ENCODE measurements at regions not wholly inside any gene's neighbourhood (a gene's known extent, or its start where the extent isn't known, plus 50 kb on each side); places are given as distances from the start of the nearest gene placed in this dataset.

GRCh38 chr11:79966592-79966991, 525.8 kb upstream of the TENM4 start:
- Histone ChIP-seq H2BK5ac (ENCODE audit: low read depth, low read length, poor library complexity) (no peak overlapping the region), H2AFZ (ENCODE audit: insufficient read depth, low read length, poor library complexity) (no peak overlapping the region), H3K27ac (ENCODE audit: low read depth, low read length) (no peak overlapping the region), H4K12ac (ENCODE audit: low read depth, low read length) (no peak overlapping the region), H2BK12ac (ENCODE audit: low read length) (no peak overlapping the region), H3K9me3 (ENCODE audit: insufficient read depth, low read depth, low read length) (peaks cover 2% of the 10 kb centered on the region), H3K36me3 (ENCODE audit: control insufficient read depth in 1 of 2, insufficient read depth in 2 of 2, low read length in 2 of 2) (no peaks in the 10 kb centered on the region), H3K18ac (ENCODE audit: low read length) (no peak overlapping the region), H4K91ac (ENCODE audit: low read depth, low read length) (no peak overlapping the region), H3K79me2 (ENCODE audit: control insufficient read depth, insufficient read depth, low read length, poor library complexity) (no peaks in the 10 kb centered on the region), H3K4me3 (ENCODE audit: low read depth, low read length) (no peak overlapping the region), H2AK5ac (ENCODE audit: low read length) (no peak overlapping the region), H3K4me1 (ENCODE audit: control insufficient read depth in 1 of 2, insufficient read depth in 2 of 2, low read length in 2 of 2) (peaks cover 0 to 3% of the 10 kb centered on the region in 2 experiments), H3K4me2 (ENCODE audit: low read length) (no peak overlapping the region), H4K8ac (ENCODE audit: low read depth, low read length) (no peak overlapping the region), H3K4ac (ENCODE audit: low read depth, low read length) (no peak overlapping the region), H3K79me1 (ENCODE audit: low read length) (no peaks in the 10 kb centered on the region), H3K23ac (ENCODE audit: low read length) (no peak overlapping the region), H2BK120ac (ENCODE audit: insufficient read depth, low read length, poor library complexity) (no peak overlapping the region), H3K9ac (ENCODE audit: low read length) (no peak overlapping the region), H3K27me3 (ENCODE audit: insufficient read depth, low read length) (no peaks in the 10 kb centered on the region), H3K14ac (ENCODE audit: low read length) (no peak overlapping the region)
- WGBS (ENCODE audit: extremely low coverage, insufficient coverage, insufficient read length) = no CpG with 5 or more reads among the region's 1 CpG
- no peak for DNase-seq

DNA sequence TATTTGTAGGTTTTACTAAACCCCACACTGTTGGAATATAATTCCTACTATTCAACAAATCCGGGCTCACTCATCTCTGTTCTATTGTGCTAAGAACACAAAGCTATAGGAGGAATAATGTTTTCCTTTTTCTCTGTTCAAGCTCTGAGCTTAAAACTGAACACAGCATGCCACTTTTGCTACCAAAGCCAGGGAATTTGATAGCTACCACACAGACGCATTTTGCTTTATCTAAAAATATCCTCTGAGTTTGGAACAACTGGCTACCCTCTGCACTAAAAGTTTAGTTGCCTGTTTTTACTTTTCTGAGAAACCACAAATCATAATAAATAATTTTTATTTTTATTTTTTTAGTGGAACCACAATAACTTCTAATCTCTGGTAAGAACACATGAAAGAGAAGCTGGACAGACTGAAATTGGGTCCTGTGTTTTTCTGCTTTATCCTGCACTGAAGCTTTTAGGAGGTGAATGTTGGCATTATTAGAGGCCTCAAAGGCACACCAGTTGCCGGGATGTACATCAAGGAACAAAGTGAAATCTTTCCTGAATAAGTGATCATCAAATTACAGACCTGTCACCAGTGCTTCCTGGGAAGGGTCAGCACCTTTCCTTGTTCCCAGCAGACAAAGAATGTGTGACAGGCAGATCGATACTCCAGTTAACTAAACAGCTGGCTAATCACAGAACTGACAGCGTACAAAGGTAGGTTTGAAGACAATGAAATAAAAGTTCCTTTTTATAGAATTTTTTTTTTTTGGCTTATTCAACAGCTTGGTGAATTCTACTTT, 523.2 kb upstream of the TENM4 start:
- H2BK120ac ChIP-seq (ENCODE audit: insufficient read depth, low read length, poor library complexity) = no peak overlapping the region
- H3K27ac ChIP-seq (ENCODE audit: low read depth, low read length) = no peak overlapping the region
- no peak overlapping the region for H4K91ac ChIP-seq (ENCODE audit: low read depth, low read length)
- no peak overlapping the region for H2BK5ac ChIP-seq (ENCODE audit: low read depth, low read length, poor library complexity)
- no peak overlapping the region for H3K4me2 ChIP-seq (ENCODE audit: low read length)
- H2AK5ac ChIP-seq (ENCODE audit: low read length) = no peak overlapping the region
- no peak overlapping the region for H4K12ac ChIP-seq (ENCODE audit: low read depth, low read length)
- no peak overlapping the region for H3K9ac ChIP-seq (ENCODE audit: low read length)
- H3K27me3 ChIP-seq (ENCODE audit: insufficient read depth, low read length) = no peaks in the 10 kb centered on the region
- H3K36me3 ChIP-seq (ENCODE audit: control insufficient read depth in 1 of 2, insufficient read depth in 2 of 2, low read length in 2 of 2) = no peaks in the 10 kb centered on the region
- no peak overlapping the region for H3K18ac ChIP-seq (ENCODE audit: low read length)
- H4K8ac ChIP-seq (ENCODE audit: low read depth, low read length) = no peak overlapping the region
- no peak overlapping the region for H3K14ac ChIP-seq (ENCODE audit: low read length)
- DNase-seq = no peak
- no peaks in the 10 kb centered on the region for H3K79me2 ChIP-seq (ENCODE audit: control insufficient read depth, insufficient read depth, low read length, poor library complexity)
- H3K9me3 ChIP-seq (ENCODE audit: insufficient read depth, low read depth, low read length) = peaks cover 4% of the 10 kb centered on the region
- no peak overlapping the region for H3K23ac ChIP-seq (ENCODE audit: low read length)
- no peak overlapping the region for H2BK12ac ChIP-seq (ENCODE audit: low read length)
- H2AFZ ChIP-seq (ENCODE audit: insufficient read depth, low read length, poor library complexity) = no peak overlapping the region
- H3K4me3 ChIP-seq (ENCODE audit: low read depth, low read length) = no peak overlapping the region
- H3K79me1 ChIP-seq (ENCODE audit: low read length) = no peaks in the 10 kb centered on the region
- no peak overlapping the region for H3K4ac ChIP-seq (ENCODE audit: low read depth, low read length)
- H3K4me1 ChIP-seq (ENCODE audit: control insufficient read depth in 1 of 2, insufficient read depth in 2 of 2, low read length in 2 of 2) = no peaks in the 10 kb centered on the region
- no CpG with 5 or more reads among the region's 5 CpGs for WGBS (ENCODE audit: extremely low coverage, insufficient coverage, insufficient read length)

GRCh38 chr11:79960461-79960860, 519.6 kb upstream of the TENM4 start:
- Histone ChIP-seq H3K23ac (ENCODE audit: low read length) (no peak overlapping the region), H3K18ac (ENCODE audit: low read length) (no peak overlapping the region), H3K4me2 (ENCODE audit: low read length) (no peak overlapping the region), H2BK120ac (ENCODE audit: insufficient read depth, low read length, poor library complexity) (no peak overlapping the region), H3K14ac (ENCODE audit: low read length) (no peak overlapping the region), H2AK5ac (ENCODE audit: low read length) (no peak overlapping the region), H3K79me2 (ENCODE audit: control insufficient read depth, insufficient read depth, low read length, poor library complexity) (no peaks in the 10 kb centered on the region), H4K91ac (ENCODE audit: low read depth, low read length) (no peak overlapping the region), H3K36me3 (ENCODE audit: control insufficient read depth in 1 of 2, insufficient read depth in 2 of 2, low read length in 2 of 2) (no peaks in the 10 kb centered on the region), H2BK12ac (ENCODE audit: low read length) (no peak overlapping the region), H3K9ac (ENCODE audit: low read length) (no peak overlapping the region), H3K27me3 (ENCODE audit: insufficient read depth, low read length) (no peaks in the 10 kb centered on the region), H3K79me1 (ENCODE audit: low read length) (no peaks in the 10 kb centered on the region), H2BK5ac (ENCODE audit: low read depth, low read length, poor library complexity) (no peak overlapping the region), H3K4me3 (ENCODE audit: low read depth, low read length) (no peak overlapping the region), H3K27ac (ENCODE audit: low read depth, low read length) (no peak overlapping the region), H4K8ac (ENCODE audit: low read depth, low read length) (no peak overlapping the region), H3K4me1 (ENCODE audit: control insufficient read depth in 1 of 2, insufficient read depth in 2 of 2, low read length in 2 of 2) (no peaks in the 10 kb centered on the region), H4K12ac (ENCODE audit: low read depth, low read length) (no peak overlapping the region), H3K4ac (ENCODE audit: low read depth, low read length) (no peak overlapping the region), H2AFZ (ENCODE audit: insufficient read depth, low read length, poor library complexity) (no peak overlapping the region), H3K9me3 (ENCODE audit: insufficient read depth, low read depth, low read length) (peaks cover 4% of the 10 kb centered on the region)
- no peak for DNase-seq

DNA sequence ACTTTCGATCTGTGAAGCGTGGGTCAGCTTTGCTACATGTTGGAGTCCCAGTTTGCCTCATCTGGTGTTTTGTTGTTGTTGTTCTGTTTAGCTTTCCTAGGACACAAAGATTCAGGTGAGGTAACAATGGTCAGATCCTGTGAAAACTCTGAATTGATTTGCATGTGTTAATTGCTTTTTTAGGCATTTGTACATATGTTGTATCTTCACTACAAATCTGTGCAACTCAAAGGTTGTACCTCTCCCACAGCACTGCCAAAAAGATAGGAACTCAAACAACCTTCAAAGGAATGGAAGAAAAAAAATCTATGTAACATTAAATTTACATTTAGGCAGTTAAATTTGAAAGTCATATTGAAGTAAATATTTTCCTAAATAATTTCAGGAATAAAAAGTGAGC, 518.5 kb upstream of the TENM4 start:
- H2BK5ac ChIP-seq (ENCODE audit: low read depth, low read length, poor library complexity) = no peak overlapping the region
- H3K36me3 ChIP-seq (ENCODE audit: control insufficient read depth in 1 of 2, insufficient read depth in 2 of 2, low read length in 2 of 2) = no peaks in the 10 kb centered on the region
- no peak overlapping the region for H3K4ac ChIP-seq (ENCODE audit: low read depth, low read length)
- no peaks in the 10 kb centered on the region for H3K4me1 ChIP-seq (ENCODE audit: control insufficient read depth in 1 of 2, insufficient read depth in 2 of 2, low read length in 2 of 2)
- H2AK5ac ChIP-seq (ENCODE audit: low read length) = no peak overlapping the region
- H2BK12ac ChIP-seq (ENCODE audit: low read length) = no peak overlapping the region
- no peak overlapping the region for H3K23ac ChIP-seq (ENCODE audit: low read length)
- H3K9me3 ChIP-seq (ENCODE audit: insufficient read depth, low read depth, low read length) = peaks cover 4% of the 10 kb centered on the region
- no CpG with 5 or more reads among the region's 2 CpGs for WGBS (ENCODE audit: extremely low coverage, insufficient coverage, insufficient read length)
- H3K9ac ChIP-seq (ENCODE audit: low read length) = no peak overlapping the region
- H3K18ac ChIP-seq (ENCODE audit: low read length) = no peak overlapping the region
- H2AFZ ChIP-seq (ENCODE audit: insufficient read depth, low read length, poor library complexity) = no peak overlapping the region
- no peak overlapping the region for H4K12ac ChIP-seq (ENCODE audit: low read depth, low read length)
- no peak overlapping the region for H4K91ac ChIP-seq (ENCODE audit: low read depth, low read length)
- H3K79me1 ChIP-seq (ENCODE audit: low read length) = no peaks in the 10 kb centered on the region
- no peak for DNase-seq
- no peak overlapping the region for H3K4me2 ChIP-seq (ENCODE audit: low read length)
- no peaks in the 10 kb centered on the region for H3K27me3 ChIP-seq (ENCODE audit: insufficient read depth, low read length)
- H4K8ac ChIP-seq (ENCODE audit: low read depth, low read length) = no peak overlapping the region
- no peak overlapping the region for H2BK120ac ChIP-seq (ENCODE audit: insufficient read depth, low read length, poor library complexity)
- no peak overlapping the region for H3K14ac ChIP-seq (ENCODE audit: low read length)
- no peaks in the 10 kb centered on the region for H3K79me2 ChIP-seq (ENCODE audit: control insufficient read depth, insufficient read depth, low read length, poor library complexity)
- H3K4me3 ChIP-seq (ENCODE audit: low read depth, low read length) = no peak overlapping the region
- H3K27ac ChIP-seq (ENCODE audit: low read depth, low read length) = no peak overlapping the region

Measured in trophoblast cell (in vitro differentiated cells and primary cell).